ENCODE measurements at regions not wholly inside any gene's neighbourhood (a gene's known extent, or its start where the extent isn't known, plus 50 kb on each side); places are given as distances from the start of the nearest gene placed in this dataset.

DNA sequence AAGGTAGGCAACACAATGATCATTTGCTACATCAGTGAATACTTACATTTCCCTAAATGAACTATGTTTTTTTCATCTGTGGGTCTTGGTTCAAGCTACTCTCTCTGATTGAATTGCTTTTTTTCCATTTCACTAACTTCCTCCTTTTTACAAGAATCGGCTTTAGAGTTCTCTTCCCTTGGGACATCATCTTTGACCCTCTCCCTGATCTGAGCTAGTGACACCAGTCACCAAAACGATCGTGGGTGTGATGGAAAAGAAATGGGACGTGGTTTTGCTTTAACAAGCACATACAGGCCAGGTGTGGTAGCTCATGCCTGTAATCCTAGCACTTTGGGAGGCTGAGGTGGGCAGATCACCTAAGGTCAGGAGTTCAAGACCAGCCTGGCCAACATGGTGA lies 129.9 kb downstream of the WT1 start:
- DNase-seq (ENCODE audit: low read depth) = no peak
- Histone ChIP-seq H3K36me3 (ENCODE audit: control insufficient read depth, insufficient read depth, low read length) (no peaks in the 10 kb centered on the region), H3K27me3 (ENCODE audit: control insufficient read depth, insufficient read depth, low read length) (no peaks in the 10 kb centered on the region), H3K4me3 (ENCODE audit: low read depth, low read length) (no peak overlapping the region)
- CTCF ChIA-PET = no interaction called here
- POLR2A ChIA-PET = no interaction called here
- TF ChIP-seq, protein P1, sequence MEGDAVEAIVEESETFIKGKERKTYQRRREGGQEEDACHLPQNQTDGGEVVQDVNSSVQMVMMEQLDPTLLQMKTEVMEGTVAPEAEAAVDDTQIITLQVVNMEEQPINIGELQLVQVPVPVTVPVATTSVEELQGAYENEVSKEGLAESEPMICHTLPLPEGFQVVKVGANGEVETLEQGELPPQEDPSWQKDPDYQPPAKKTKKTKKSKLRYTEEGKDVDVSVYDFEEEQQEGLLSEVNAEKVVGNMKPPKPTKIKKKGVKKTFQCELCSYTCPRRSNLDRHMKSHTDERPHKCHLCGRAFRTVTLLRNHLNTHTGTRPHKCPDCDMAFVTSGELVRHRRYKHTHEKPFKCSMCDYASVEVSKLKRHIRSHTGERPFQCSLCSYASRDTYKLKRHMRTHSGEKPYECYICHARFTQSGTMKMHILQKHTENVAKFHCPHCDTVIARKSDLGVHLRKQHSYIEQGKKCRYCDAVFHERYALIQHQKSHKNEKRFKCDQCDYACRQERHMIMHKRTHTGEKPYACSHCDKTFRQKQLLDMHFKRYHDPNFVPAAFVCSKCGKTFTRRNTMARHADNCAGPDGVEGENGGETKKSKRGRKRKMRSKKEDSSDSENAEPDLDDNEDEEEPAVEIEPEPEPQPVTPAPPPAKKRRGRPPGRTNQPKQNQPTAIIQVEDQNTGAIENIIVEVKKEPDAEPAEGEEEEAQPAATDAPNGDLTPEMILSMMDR (IDR thresholded peaks at IDR 0.05; ENCODE audit: insufficient read depth, low read depth, low read length) = no peak

DNA sequence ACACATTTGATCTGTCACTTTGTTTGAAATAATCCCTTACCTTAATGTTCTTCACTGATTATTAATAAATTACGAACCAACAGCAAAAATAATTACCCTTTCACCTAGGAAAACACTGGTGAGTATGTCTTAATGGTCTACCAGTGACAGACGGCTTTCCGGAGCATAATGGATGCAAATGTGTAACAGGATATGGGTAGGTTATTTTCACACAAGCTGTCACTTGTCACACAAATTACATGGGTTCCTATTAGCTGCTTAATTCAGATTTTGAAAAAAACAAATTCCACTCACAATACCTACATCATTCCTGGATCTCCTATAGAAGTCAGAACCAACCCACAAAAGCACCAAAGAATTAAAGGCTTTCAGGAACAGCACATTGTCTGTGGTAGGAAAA lies 127.9 kb downstream of the WT1 start:
- Histone ChIP-seq H3K4me3 (ENCODE audit: low read depth, low read length) (no peak overlapping the region), H3K36me3 (ENCODE audit: control insufficient read depth, insufficient read depth, low read length) (no peaks in the 10 kb centered on the region), H3K27me3 (ENCODE audit: control insufficient read depth, insufficient read depth, low read length) (no peaks in the 10 kb centered on the region)
- CTCF ChIA-PET = interaction anchor here (0.7 to 1.4 kb wide), 2 partner anchors 16 to 86 kb away, joined by 3 to 5 read pairs; no protein-coding TSS in a partner anchor
- POLR2A ChIA-PET = no interaction called here
- TF ChIP-seq, protein P1 (IDR thresholded peaks at IDR 0.05; ENCODE audit: insufficient read depth, low read depth, low read length) = no peak
- DNase-seq (ENCODE audit: low read depth) = no peak

- POLR2A ChIA-PET = no interaction called here
- CTCF ChIA-PET = interaction anchor here (0.7 to 1.4 kb wide), 2 partner anchors 16 to 85 kb away, joined by 3 to 5 read pairs; no protein-coding TSS in a partner anchor
- TF ChIP-seq, protein P1 (IDR thresholded peaks at IDR 0.05; ENCODE audit: insufficient read depth, low read depth, low read length) = no peak
These were observed 127.4 kb downstream of the WT1 start for GRCh38 chr11:32307913-32308312.

GRCh38 chr11:32309530-32310213 lies 125.7 kb downstream of the WT1 start:
- Histone ChIP-seq H3K27me3 (ENCODE audit: control insufficient read depth, insufficient read depth, low read length) (no peaks in the 10 kb centered on the region), H3K36me3 (ENCODE audit: control insufficient read depth, insufficient read depth, low read length) (no peaks in the 10 kb centered on the region), H3K4me3 (ENCODE audit: low read depth, low read length) (no peak overlapping the region)
- TF ChIP-seq, protein P1 (IDR thresholded peaks at IDR 0.05; ENCODE audit: insufficient read depth, low read depth, low read length) = no peak
- ChIA-PET CTCF (interaction anchor here (1.0 to 2.4 kb wide), 3 partner anchors 12 to 14 kb away, joined by 3 to 9 read pairs (median 3); no protein-coding TSS in a partner anchor), POLR2A (no interaction called here)
- DNase-seq (ENCODE audit: low read depth) = no peak

More at GRCh38 chr11:32307913-32308312, 127.4 kb downstream of the WT1 start:
- no peaks in the 10 kb centered on the region for H3K27me3 ChIP-seq (ENCODE audit: control insufficient read depth, insufficient read depth, low read length)
- H3K36me3 ChIP-seq (ENCODE audit: control insufficient read depth, insufficient read depth, low read length) = no peaks in the 10 kb centered on the region
- DNase-seq (ENCODE audit: low read depth) = no peak
- no peak overlapping the region for H3K4me3 ChIP-seq (ENCODE audit: low read depth, low read length)

DNA sequence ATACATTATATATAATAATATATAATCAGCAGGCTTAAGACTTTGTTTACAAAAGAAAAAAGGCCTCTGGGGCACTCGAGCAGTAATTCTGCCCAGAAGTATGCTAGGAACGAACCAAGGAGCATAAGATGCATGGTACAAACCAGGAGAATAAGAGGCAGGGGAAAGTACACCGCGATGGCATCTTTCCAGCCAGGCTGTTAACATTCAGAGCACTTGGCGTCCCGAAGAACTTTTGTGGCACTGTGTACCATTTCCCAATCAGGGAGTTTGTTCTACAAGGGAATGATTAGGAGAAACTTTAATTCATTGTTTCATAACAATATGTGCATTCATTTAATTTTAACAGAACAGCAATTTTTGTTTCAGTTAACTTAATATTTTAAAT lies 125.1 kb downstream of the WT1 start:
- no peak for DNase-seq (ENCODE audit: low read depth)
- ChIA-PET CTCF (interaction anchor here (1.0 to 2.4 kb wide), 3 partner anchors 12 to 13 kb away, joined by 3 to 9 read pairs (median 3); no protein-coding TSS in a partner anchor), POLR2A (no interaction called here)
- H3K4me3 ChIP-seq (ENCODE audit: low read depth, low read length) = no peak overlapping the region
- TF ChIP-seq, protein P1 (IDR thresholded peaks at IDR 0.05; ENCODE audit: insufficient read depth, low read depth, low read length) = no peak
- H3K36me3 ChIP-seq (ENCODE audit: control insufficient read depth, insufficient read depth, low read length) = no peaks in the 10 kb centered on the region
- no peaks in the 10 kb centered on the region for H3K27me3 ChIP-seq (ENCODE audit: control insufficient read depth, insufficient read depth, low read length)

Measured in BJ (cell line).